Mesenchymal stem cell (in vitro differentiated cells and primary cell): ENCODE measurements at regions not wholly inside any gene's neighbourhood (a gene's known extent, or its start where the extent isn't known, plus 50 kb on each side); places are given as distances from the start of the nearest gene placed in this dataset.
A peak's percentile ranks its signal among the peaks of the same experiment; 100 is the strongest.
"Not testable (repeated sequence)": the region's sequence is repeated elsewhere in the genome, so short reads cannot be mapped to it uniquely, and the experiment has no call there.

Experiments
- DNase-seq: peaks from one replicate; pipeline ENCODE4 v3.0.0-alpha.2; 2013
- H2AFZ ChIP-seq: one replicate; pipeline ENCODE4 v1.6.1; 2013; ENCODE audit warnings: low read depth, mild to moderate bottlenecking, control low read depth, inconsistent platforms, low read length, moderate library complexity
- H2AK5ac ChIP-seq: 2 replicates; pipeline ENCODE4 v1.6.1; 2013; ENCODE audit warnings: low read length, moderate library complexity, mild to moderate bottlenecking, inconsistent platforms; ENCODE audit not compliant: severe bottlenecking
- H2BK120ac ChIP-seq: one replicate; pipeline ENCODE4 v1.6.1; 2013; ENCODE audit warnings: low read depth, mild to moderate bottlenecking, inconsistent platforms, low read length, moderate library complexity
- H2BK12ac ChIP-seq, 2 experiments: one replicate each; pipeline ENCODE4 v1.6.1; 2013; ENCODE audit warnings: inconsistent platforms in 2 of 2, low read length in 2 of 2, mild to moderate bottlenecking in 2 of 2, moderate library complexity in 2 of 2, control low read depth in 1 of 2
- H2BK15ac ChIP-seq: one replicate; pipeline ENCODE4 v1.6.1; 2013; ENCODE audit warnings: mild to moderate bottlenecking, low read depth, inconsistent platforms; ENCODE audit not compliant: poor library complexity, severe bottlenecking
- H2BK5ac ChIP-seq: 2 replicates; pipeline ENCODE4 v1.6.1; 2013; ENCODE audit warnings: low read depth, mild to moderate bottlenecking, low read length, control low read depth, inconsistent platforms; ENCODE audit not compliant: poor library complexity, severe bottlenecking
- H3K14ac ChIP-seq, 2 experiments: one replicate each; pipeline ENCODE4 v1.6.1; 2013; ENCODE audit warnings: inconsistent platforms in 2 of 2, low read length in 2 of 2, control low read depth in 1 of 2, mild to moderate bottlenecking in 1 of 2, moderate library complexity in 1 of 2
- H3K18ac ChIP-seq, 2 experiments: one replicate each; pipeline ENCODE4 v1.6.1; 2013; ENCODE audit warnings: inconsistent platforms in 2 of 2, low read length in 2 of 2, control low read depth in 1 of 2, low read depth in 1 of 2, mild to moderate bottlenecking in 1 of 2
- H3K23ac ChIP-seq, 2 experiments: one replicate each; pipeline ENCODE4 v1.6.1; 2013; ENCODE audit warnings: inconsistent platforms in 2 of 2, low read length in 2 of 2, mild to moderate bottlenecking in 2 of 2, moderate library complexity in 2 of 2, control low read depth in 1 of 2
- H3K27ac ChIP-seq: 2 replicates; pipeline ENCODE4 v1.5.1; 2013; ENCODE audit warnings: mild to moderate bottlenecking, moderate library complexity, low read length, control low read depth, inconsistent platforms; ENCODE audit not compliant: poor library complexity, severe bottlenecking
- H3K27me3 ChIP-seq, 2 experiments: 2 replicates each; pipeline versions ENCODE4 v1.6.1 to v1.7.0; 2013; ENCODE audit warnings: low read length in 2 of 2, mild to moderate bottlenecking in 2 of 2, moderate library complexity in 2 of 2, control low read depth in 1 of 2, inconsistent platforms in 1 of 2; ENCODE audit not compliant: control insufficient read depth in 1 of 2, insufficient read depth in 1 of 2
- H3K36me3 ChIP-seq, 2 experiments: 2 replicates each; pipeline versions ENCODE4 v1.6.1 to v1.7.0; 2013; ENCODE audit warnings: low read length in 2 of 2, control low read depth in 1 of 2, inconsistent platforms in 1 of 2, low read depth in 1 of 2, mild to moderate bottlenecking in 1 of 2; ENCODE audit not compliant: insufficient read depth in 2 of 2, control insufficient read depth in 1 of 2
- H3K4ac ChIP-seq, 2 experiments: one replicate each; pipeline ENCODE4 v1.6.1; 2013; ENCODE audit warnings: inconsistent platforms in 2 of 2, low read length in 2 of 2, mild to moderate bottlenecking in 2 of 2, moderate library complexity in 2 of 2, control low read depth in 1 of 2, low read depth in 1 of 2
- H3K4me1 ChIP-seq: 2 replicates; pipeline ENCODE4 v1.6.1; 2013; ENCODE audit warnings: low read depth, low read length, control low read depth; ENCODE audit not compliant: control insufficient read depth, insufficient read depth
- H3K4me2 ChIP-seq: 2 replicates; pipeline ENCODE4 v1.6.1; 2013; ENCODE audit warnings: low read length, mild to moderate bottlenecking, inconsistent platforms; ENCODE audit not compliant: poor library complexity, severe bottlenecking
- H3K4me3 ChIP-seq, 2 experiments: 2 replicates each; pipeline versions ENCODE4 v1.5.1 to v1.7.0; 2013; ENCODE audit warnings: low read length in 2 of 2, mild to moderate bottlenecking in 2 of 2, control low read depth in 1 of 2, low read depth in 1 of 2; ENCODE audit not compliant: insufficient read depth in 1 of 2
- H3K79me1 ChIP-seq: replicated peaks from 2 replicates; pipeline ENCODE4 v1.6.1; 2013; ENCODE audit warnings: mild to moderate bottlenecking, control low read depth, low read length, inconsistent platforms; ENCODE audit not compliant: poor library complexity, severe bottlenecking
- H3K9ac ChIP-seq: 2 replicates; pipeline ENCODE4 v1.7.0; 2013; ENCODE audit warnings: mild to moderate bottlenecking, low read length, moderate library complexity
- H3K9me3 ChIP-seq: 2 replicates; pipeline ENCODE4 v1.7.0; 2013; ENCODE audit warnings: mild to moderate bottlenecking, low read length; ENCODE audit not compliant: control insufficient read depth
- H4K8ac ChIP-seq: one replicate; pipeline ENCODE4 v1.6.1; 2013; ENCODE audit warnings: inconsistent platforms, mild to moderate bottlenecking, low read length, moderate library complexity
- H4K91ac ChIP-seq: one replicate; pipeline ENCODE4 v1.6.1; 2013; ENCODE audit warnings: mild to moderate bottlenecking, low read length, inconsistent platforms
- WGBS: methylation state at CpG from one replicate; pipeline ENCODE4 v1.1.7; 2013; ENCODE audit warnings: mixed read lengths; 5-methylcytosine and 5-hydroxymethylcytosine counted together

- not testable (repeated sequence) for H3K9ac ChIP-seq, H2BK15ac ChIP-seq, DNase-seq, H2BK5ac ChIP-seq, H4K91ac ChIP-seq, H3K18ac ChIP-seq, H2AFZ ChIP-seq, H2BK120ac ChIP-seq, H3K4me2 ChIP-seq, H3K4me3 ChIP-seq, H2BK12ac ChIP-seq, H4K8ac ChIP-seq, H2AK5ac ChIP-seq, H3K4me1 ChIP-seq, H3K27ac ChIP-seq, H3K14ac ChIP-seq, H3K79me1 ChIP-seq, H3K4ac ChIP-seq, H3K9me3 ChIP-seq, H3K23ac ChIP-seq, H3K36me3 ChIP-seq
- H3K27me3 ChIP-seq = peaks cover 4 to 21% of the 10 kb centered on the region in 2 experiments
Measured at GRCh38 chr11:15850335-15850734, 506.0 kb downstream of the SOX6 start.

- no peak overlapping the region for H3K23ac ChIP-seq
- H3K9me3 ChIP-seq = no peaks in the 10 kb centered on the region
- no peak for DNase-seq
- H3K4me1 ChIP-seq = no peaks in the 10 kb centered on the region
- H2BK5ac ChIP-seq = no peak overlapping the region
- H2AK5ac ChIP-seq = no peak overlapping the region
- WGBS = 83% methylated on average over 5 of the region's 5 CpGs
- no peak overlapping the region for H3K27ac ChIP-seq
- H3K18ac ChIP-seq = peak overlapping the region in 1 of 2 experiments; percentile 33
- H2BK120ac ChIP-seq = peak overlapping the region; percentile 73
- H3K4me2 ChIP-seq = no peak overlapping the region
- H3K4ac ChIP-seq = no peak overlapping the region
- no peak overlapping the region for H3K4me3 ChIP-seq
- no peak overlapping the region for H4K91ac ChIP-seq
- no peak overlapping the region for H2BK12ac ChIP-seq
- H3K27me3 ChIP-seq = peaks cover 4 to 23% of the 10 kb centered on the region in 2 experiments
- no peaks in the 10 kb centered on the region for H3K36me3 ChIP-seq
- H3K14ac ChIP-seq = no peak overlapping the region
- no peak overlapping the region for H4K8ac ChIP-seq
- H2AFZ ChIP-seq = no peak overlapping the region
- peak overlapping the region; percentile 42 for H3K9ac ChIP-seq
- H2BK15ac ChIP-seq = peak overlapping the region; percentile 69
- no peaks in the 10 kb centered on the region for H3K79me1 ChIP-seq
Measured at GRCh38 chr11:15851051-15851498, 505.3 kb downstream of the SOX6 start.

GRCh38 chr11:15852179-15852578 is 504.2 kb downstream of the SOX6 start:
- Histone ChIP-seq H3K27me3 (peaks cover 4 to 23% of the 10 kb centered on the region in 2 experiments), H3K4me3 (no peak overlapping the region), H2BK12ac (no peak overlapping the region), H2AK5ac (no peak overlapping the region), H3K4me1 (no peaks in the 10 kb centered on the region), H4K91ac (no peak overlapping the region), H3K27ac (no peak overlapping the region), H3K9me3 (no peaks in the 10 kb centered on the region), H2BK120ac (no peak overlapping the region), H3K14ac (no peak overlapping the region), H3K36me3 (no peaks in the 10 kb centered on the region), H3K4me2 (no peak overlapping the region), H2BK5ac (no peak overlapping the region), H2BK15ac (no peak overlapping the region), H3K79me1 (no peaks in the 10 kb centered on the region), H3K18ac (no peak overlapping the region), H3K23ac (no peak overlapping the region), H3K9ac (no peak overlapping the region), H4K8ac (no peak overlapping the region), H2AFZ (no peak overlapping the region), H3K4ac (no peak overlapping the region)
- 57% methylated on average over 3 of the region's 3 CpGs for WGBS
- no peak for DNase-seq

GRCh38 chr11:15854245-15854644 is 502.1 kb downstream of the SOX6 start:
- H2BK120ac ChIP-seq = no peak overlapping the region
- no peak overlapping the region for H2BK15ac ChIP-seq

More at GRCh38 chr11:15854245-15854644, 502.1 kb downstream of the SOX6 start:
- no peak overlapping the region for H3K4me3 ChIP-seq
- no peak overlapping the region for H2AK5ac ChIP-seq
- H2BK12ac ChIP-seq = no peak overlapping the region
- H3K79me1 ChIP-seq = no peaks in the 10 kb centered on the region
- H2BK5ac ChIP-seq = no peak overlapping the region
- no peak overlapping the region for H3K18ac ChIP-seq
- no peak overlapping the region for H3K14ac ChIP-seq
- H3K36me3 ChIP-seq = no peaks in the 10 kb centered on the region
- DNase-seq = no peak
- H3K4ac ChIP-seq = no peak overlapping the region
- H3K23ac ChIP-seq = no peak overlapping the region
- no peaks in the 10 kb centered on the region for H3K9me3 ChIP-seq
- no peak overlapping the region for H3K9ac ChIP-seq
- H3K27ac ChIP-seq = no peak overlapping the region
- peaks cover 4 to 35% of the 10 kb centered on the region in 2 experiments for H3K27me3 ChIP-seq
- no peak overlapping the region for H4K91ac ChIP-seq
- H4K8ac ChIP-seq = no peak overlapping the region
- no peak overlapping the region for H3K4me2 ChIP-seq
- no peak overlapping the region for H2AFZ ChIP-seq
- H3K4me1 ChIP-seq = no peaks in the 10 kb centered on the region
